Ecto neural progenitor cell (in vitro differentiated cells): ENCODE measurements at regions not wholly inside any gene's neighbourhood (a gene's known extent, or its start where the extent isn't known, plus 50 kb on each side); places are given as distances from the start of the nearest gene placed in this dataset.
"Not testable (repeated sequence)": the region's sequence is repeated elsewhere in the genome, so short reads cannot be mapped to it uniquely, and the experiment has no call there.

Source experiments
- DNase-seq: peaks from one replicate; pipeline ENCODE4 v3.0.0-alpha.2; 2018; ENCODE audit warnings: low spot score

GRCh38 chr1:240722788-240723187 lies 110.8 kb upstream of the GREM2 start:
- DNase-seq, result no peak

- DNase-seq, result no peak
Measured at GRCh38 chr1:240720976-240721375, 109.0 kb upstream of the GREM2 start.

DNA sequence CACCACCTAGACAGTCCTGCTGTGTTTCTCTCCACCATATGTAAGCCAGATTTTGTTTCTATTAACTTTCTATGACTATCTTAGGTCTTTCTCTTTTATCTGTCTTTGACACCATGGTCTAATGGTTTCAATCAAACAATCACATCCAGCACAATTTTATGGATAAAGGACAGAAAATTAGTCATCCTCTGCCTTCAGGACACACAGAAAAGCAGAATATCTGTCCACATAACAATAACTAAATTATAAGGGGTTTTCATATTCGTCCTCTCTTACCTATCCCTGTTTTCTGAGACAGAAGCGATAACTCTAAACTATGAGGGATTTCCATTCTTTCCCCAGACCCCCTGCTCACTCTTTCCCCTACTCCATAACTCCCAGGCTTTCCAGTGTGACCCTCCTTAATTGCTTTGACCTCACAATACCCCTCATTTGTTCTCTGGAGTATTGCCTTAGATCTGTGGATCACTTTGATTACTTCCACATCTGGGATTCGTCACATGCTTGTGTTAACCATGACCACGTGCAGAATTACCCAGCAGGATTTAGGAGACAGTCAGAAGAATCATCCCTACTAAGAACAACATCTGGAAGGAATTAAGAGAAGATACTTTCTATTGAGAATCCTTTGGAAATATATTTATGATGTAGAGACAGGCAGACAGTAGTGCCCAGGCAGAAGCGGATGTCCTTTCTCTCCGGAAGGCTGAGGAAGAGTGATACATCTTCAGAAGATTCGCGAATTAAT lies 108.2 kb upstream of the GREM2 start:
- DNase-seq, result no peak

GRCh38 chr1:240716538-240716937 lies 104.6 kb upstream of the GREM2 start:
- not testable (repeated sequence) for DNase-seq

GRCh38 chr1:240714568-240715292 lies 102.8 kb upstream of the GREM2 start:
- no peak for DNase-seq

- no peak for DNase-seq
Measured at GRCh38 chr1:240712014-240712731, 100.2 kb upstream of the GREM2 start.

DNA sequence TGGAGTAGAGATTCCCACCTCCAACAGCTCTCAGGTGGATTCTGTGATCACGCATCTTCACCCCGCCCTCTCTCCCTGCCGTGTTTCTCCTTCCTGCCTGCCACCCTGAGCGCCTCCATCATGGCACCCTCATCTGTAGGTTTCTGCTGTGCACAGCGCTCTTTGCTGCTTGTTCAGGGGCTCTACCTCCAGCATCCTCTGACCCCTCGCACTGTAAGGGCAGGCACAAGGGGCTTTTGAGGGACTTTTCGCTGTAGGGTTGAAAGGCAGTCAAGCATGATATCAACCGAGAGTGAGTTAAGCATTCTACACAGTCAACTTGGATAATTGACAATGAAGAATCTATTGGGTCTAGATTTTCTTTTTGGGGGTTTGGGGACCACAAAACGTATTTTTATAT lies 99.1 kb upstream of the GREM2 start:
- no peak for DNase-seq

DNA sequence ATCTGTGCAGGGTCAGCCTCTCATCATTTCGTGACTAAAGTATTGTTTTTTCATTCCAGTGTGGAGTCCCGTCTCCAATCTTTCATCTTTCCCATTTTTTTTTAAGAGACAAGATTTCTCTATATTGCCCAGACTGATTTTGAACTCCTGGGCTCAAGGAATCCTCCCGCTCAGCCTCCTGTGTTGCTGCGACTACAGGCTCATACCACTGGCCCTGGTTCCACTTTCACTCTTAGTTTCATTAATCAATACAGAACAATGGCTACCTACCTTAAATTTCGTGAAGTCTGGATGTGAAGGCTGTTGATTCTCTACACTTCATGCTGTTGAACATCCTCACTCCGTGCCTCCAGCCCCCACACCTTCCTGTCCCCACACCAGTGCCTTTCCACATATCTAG lies 97.7 kb upstream of the GREM2 start:
- DNase-seq, result no peak

DNA sequence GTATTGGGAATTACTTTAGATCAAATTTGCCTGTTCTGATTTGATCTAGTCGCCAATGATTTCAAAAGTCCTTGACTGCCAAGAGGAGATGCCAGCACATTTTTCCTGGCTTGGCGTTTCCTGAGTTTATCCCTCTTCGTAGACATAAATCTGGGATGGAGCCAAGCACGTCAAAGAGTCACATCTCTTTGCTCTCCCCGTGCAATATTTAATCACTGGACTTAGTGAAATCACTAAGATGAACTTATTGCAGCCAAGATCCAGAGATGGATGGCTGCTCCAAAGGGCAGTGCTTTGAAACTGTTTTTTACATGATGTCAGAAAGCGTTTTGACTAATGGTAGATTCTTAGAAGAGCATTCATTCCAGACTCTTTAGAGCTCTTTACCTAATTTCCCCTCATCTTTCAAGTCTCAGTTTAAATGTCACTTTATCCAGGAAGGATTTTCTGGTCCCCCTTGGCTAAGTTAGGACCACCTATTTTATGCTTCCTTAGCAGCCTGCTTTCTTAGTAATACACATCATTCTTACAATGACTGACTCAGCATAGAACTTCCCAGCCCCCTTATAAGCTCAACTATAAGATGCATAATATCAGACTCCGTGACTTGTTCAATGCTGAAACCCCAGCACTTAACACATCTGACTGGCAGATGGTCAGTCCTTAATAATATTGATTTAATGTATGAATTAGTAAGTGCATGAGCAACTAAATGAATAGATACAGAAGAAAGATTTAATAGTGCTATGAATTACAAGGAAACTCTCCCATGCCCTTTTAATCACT lies 94.4 kb upstream of the GREM2 start:
- DNase-seq, result no peak

GRCh38 chr1:240705579-240705978 lies 93.6 kb upstream of the GREM2 start:
- DNase-seq, result no peak

GRCh38 chr1:240701412-240701811 lies 89.5 kb upstream of the GREM2 start:
- no peak for DNase-seq

DNA sequence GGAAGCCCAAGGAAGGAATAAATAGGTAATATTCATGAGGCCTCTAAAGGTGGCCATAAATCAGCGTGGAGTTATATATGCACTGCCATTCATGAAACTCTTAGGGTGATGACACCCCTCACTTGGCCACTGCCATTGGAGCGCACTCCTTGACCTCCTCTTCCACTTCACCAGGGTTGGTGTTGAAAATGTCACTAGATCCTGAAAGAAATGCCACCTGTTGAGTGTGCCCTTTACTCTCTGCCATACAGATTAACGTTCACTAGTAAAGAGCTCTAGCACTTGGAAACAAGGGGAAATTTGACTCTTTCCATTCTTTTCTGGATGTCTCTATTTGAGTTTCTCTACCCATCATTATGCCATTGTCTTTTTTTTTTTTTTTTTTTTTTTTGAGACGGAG lies 83.5 kb upstream of the GREM2 start:
- no peak for DNase-seq

GRCh38 chr1:240693844-240694243 lies 81.9 kb upstream of the GREM2 start:
- DNase-seq, result no peak

DNA sequence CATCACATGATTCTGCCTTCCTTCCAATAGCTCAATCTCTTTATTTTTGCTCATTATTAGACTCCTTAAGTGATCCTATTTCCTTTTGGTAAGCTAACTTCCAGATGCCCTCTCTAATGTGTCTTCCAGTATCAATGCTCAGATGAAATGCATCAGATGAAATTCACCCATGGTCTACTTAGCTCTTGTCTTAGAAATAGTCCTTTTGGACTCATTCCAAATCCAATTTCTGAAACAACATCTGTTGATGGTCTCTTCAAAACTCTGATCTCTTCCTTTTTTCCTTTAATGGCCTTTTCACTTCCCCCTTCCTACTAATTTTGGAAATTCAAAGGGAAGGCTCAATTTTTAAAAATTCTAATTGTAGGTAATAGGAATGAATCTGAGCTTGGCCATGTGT lies 81.1 kb upstream of the GREM2 start:
- DNase-seq, result no peak

DNA sequence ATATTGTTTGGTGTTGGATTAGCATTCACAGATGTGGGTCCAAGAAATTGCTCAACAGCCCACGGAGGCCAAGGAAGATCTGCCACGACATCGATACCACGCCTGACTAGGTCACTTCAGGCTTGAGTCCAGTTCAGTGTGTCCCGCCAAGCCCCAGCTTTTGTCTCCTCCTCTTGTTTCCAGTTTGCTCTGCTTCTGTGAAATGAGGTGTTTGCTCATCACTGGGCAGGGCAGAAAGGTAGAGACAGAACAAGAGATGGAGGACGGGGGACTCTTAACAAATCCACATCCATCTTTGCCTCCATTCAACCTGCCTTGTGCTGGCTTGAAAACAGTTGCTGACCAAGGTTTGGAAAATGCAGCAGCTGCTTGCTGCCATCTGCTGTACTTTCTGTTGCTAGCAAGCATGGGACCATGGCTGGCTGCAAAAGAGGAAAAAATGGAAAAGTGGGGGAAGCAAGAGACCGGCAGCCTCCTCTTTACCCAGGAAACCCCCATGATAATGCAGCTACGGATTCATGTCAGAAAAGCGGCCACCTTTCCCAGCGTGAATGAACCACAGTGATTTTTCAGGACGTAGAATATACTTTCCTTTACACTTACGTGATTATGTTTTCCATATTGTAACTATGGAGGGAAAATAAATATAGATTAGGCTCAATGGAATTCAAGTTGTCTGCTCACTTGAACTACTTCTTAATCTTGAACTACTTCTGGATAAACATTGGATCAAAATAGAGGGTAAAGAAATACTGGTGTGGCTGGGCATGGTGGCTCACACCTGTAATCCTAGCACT lies 80.2 kb upstream of the GREM2 start:
- peak; percentile 65 for DNase-seq

DNA sequence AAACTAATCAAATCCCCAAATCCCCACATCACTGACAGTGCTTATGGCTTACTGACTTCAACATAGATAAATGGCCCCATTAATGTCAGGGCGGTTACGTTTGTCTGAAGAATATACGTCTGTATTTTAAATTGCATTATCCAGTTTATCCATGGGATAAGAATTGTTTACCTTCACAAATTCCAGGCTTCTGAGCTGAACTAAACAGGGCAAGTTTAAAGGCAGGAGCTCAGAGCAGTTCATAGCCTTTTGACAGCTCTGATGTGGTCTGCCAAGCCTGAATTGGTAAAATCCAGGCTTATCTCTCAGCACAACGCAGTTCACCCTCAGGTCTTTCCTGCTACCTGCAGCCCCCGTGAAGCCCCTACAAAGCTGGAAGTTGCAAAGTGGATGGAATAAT lies 79.5 kb upstream of the GREM2 start:
- DNase-seq, result no peak

- no peak for DNase-seq
Measured at GRCh38 chr1:240687820-240688219, 75.9 kb upstream of the GREM2 start.

- DNase-seq, result no peak
Measured at GRCh38 chr1:240683576-240683975, 71.6 kb upstream of the GREM2 start.

DNA sequence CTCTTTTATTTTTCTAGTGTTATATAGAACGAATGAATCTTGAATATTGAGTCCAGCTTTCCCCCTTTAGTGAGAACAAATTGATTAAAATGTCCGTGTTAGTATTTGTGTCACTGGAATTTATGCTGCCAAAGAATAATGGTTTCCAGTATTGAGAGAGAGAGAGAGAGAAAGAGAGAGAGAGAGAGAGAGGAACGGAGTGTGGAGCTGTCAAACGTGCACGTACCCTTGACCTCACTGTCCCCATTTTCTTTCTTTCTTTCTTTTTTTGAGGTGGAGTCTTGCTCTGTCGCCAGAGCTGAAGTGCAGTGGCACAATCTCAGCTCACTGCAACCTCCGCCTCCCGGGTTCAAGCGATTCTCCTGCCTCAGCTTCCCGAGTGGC lies 70.9 kb upstream of the GREM2 start:
- DNase-seq, result no peak

GRCh38 chr1:240682166-240682858 lies 70.4 kb upstream of the GREM2 start:
- DNase-seq, result no peak
